Retinal pigment epithelial cell (primary cell): ENCODE measurements at regions not wholly inside any gene's neighbourhood (a gene's known extent, or its start where the extent isn't known, plus 50 kb on each side); places are given as distances from the start of the nearest gene placed in this dataset.

Source experiments
- DNase-seq: peaks from one replicate; pipeline ENCODE4 v3.0.0-alpha.2; 2010; ENCODE audit warnings: low read depth
- H3K4me3 ChIP-seq: 2 replicates; pipeline ENCODE4 v1.5.1; 2011; ENCODE audit warnings: mild to moderate bottlenecking, low read length, control low read depth, moderate library complexity
- CTCF ChIP-seq: conservative IDR thresholded peaks from 2 replicates; pipeline ENCODE4 v1.5.1; 2011; ENCODE audit warnings: low read depth, low read length, control low read depth, inconsistent platforms

GRCh38 chr1:87227651-87228050 is 101.0 kb upstream of the LMO4 start:
- no peak for DNase-seq
- no peak for TF ChIP-seq CTCF
- no peak overlapping the region for H3K4me3 ChIP-seq

- no peak for DNase-seq
- H3K4me3 ChIP-seq: no peak overlapping the region
- TF ChIP-seq CTCF: no peak
Measured at GRCh38 chr1:87230501-87230900, 98.2 kb upstream of the LMO4 start.

GRCh38 chr1:87231703-87232367 is 96.8 kb upstream of the LMO4 start:
- TF ChIP-seq CTCF: no peak
- H3K4me3 ChIP-seq: no peak overlapping the region
- DNase-seq: no peak

GRCh38 chr1:87236585-87236984 is 92.1 kb upstream of the LMO4 start:
- no peak for TF ChIP-seq CTCF
- no peak overlapping the region for H3K4me3 ChIP-seq
- DNase-seq: no peak

- H3K4me3 ChIP-seq: no peak overlapping the region
- no peak for DNase-seq
- TF ChIP-seq CTCF: no peak
Measured at GRCh38 chr1:87239997-87240605, 88.6 kb upstream of the LMO4 start.

- no peak for DNase-seq
- TF ChIP-seq CTCF: no peak
Measured at GRCh38 chr1:87240661-87241285, 87.9 kb upstream of the LMO4 start.

More at GRCh38 chr1:87240661-87241285, 87.9 kb upstream of the LMO4 start:
- no peak overlapping the region for H3K4me3 ChIP-seq
